DND-41 (cell line): ENCODE measurements at regions not wholly inside any gene's neighbourhood (a gene's known extent, or its start where the extent isn't known, plus 50 kb on each side); places are given as distances from the start of the nearest gene placed in this dataset.

ENCODE experiments used
- ATAC-seq: fragments of 200-7000 bp; cut with Tn5 transposase; 3 replicates; pipeline ENCODE4 v1.9.1; 2021; ENCODE audit warnings: low read depth; ENCODE audit not compliant: insufficient read depth
- DNase-seq: peaks from one replicate; pipeline ENCODE4 v3.0.0-alpha.2; 2020
- H2AFZ ChIP-seq: 2 replicates; pipeline ENCODE4 v1.6.0; 2012; ENCODE audit warnings: low read depth, low read length
- H3K27ac ChIP-seq: 2 replicates; pipeline ENCODE4 v1.5.1; 2012; ENCODE audit warnings: low read length, inconsistent platforms
- H3K27me3 ChIP-seq: fragments of 200-600 bp; sonication (generic); 2 replicates; pipeline ENCODE4 v1.6.0; 2012; ENCODE audit warnings: low read length, mild to moderate bottlenecking, inconsistent platforms; ENCODE audit not compliant: insufficient read depth, poor library complexity
- H3K36me3 ChIP-seq: 2 replicates; pipeline ENCODE4 v1.5.1; 2012; ENCODE audit warnings: low read length, inconsistent platforms; ENCODE audit not compliant: insufficient read depth
- H3K4me1 ChIP-seq: 2 replicates; pipeline ENCODE4 v1.5.1; 2012; ENCODE audit warnings: mild to moderate bottlenecking, low read length; ENCODE audit not compliant: insufficient read depth
- H3K4me2 ChIP-seq: 2 replicates; pipeline ENCODE4 v1.6.0; 2012; ENCODE audit warnings: mild to moderate bottlenecking, moderate library complexity, low read length, inconsistent platforms; ENCODE audit not compliant: insufficient read depth
- H3K4me3 ChIP-seq, 2 experiments: fragments of 200-600 bp in 1 of 2; shearing (Covaris generic) in 1 of 2; 2 replicates each; pipeline ENCODE4 v1.5.1; 2012 to 2016; ENCODE audit warnings: inconsistent platforms in 2 of 2, low read length in 2 of 2, mild to moderate bottlenecking in 2 of 2, low read depth in 1 of 2, moderate library complexity in 1 of 2
- H3K79me2 ChIP-seq: 2 replicates; pipeline ENCODE4 v1.6.0; 2012; ENCODE audit warnings: low read length, inconsistent platforms; ENCODE audit not compliant: insufficient read depth
- H3K9ac ChIP-seq: 2 replicates; pipeline ENCODE4 v1.6.0; 2012; ENCODE audit warnings: low read depth, mild to moderate bottlenecking, inconsistent platforms, low read length, moderate library complexity
- H3K9me3 ChIP-seq: 2 replicates; pipeline ENCODE4 v1.5.1; 2012; ENCODE audit warnings: low read length, moderate library complexity, mild to moderate bottlenecking, inconsistent platforms; ENCODE audit not compliant: insufficient read depth, severe bottlenecking
- H4K20me1 ChIP-seq: 2 replicates; pipeline ENCODE4 v1.6.0; 2012; ENCODE audit warnings: low read length; ENCODE audit not compliant: insufficient read depth
- CTCF ChIP-seq: IDR thresholded peaks from 2 replicates; pipeline ENCODE4 v1.5.1; 2012; ENCODE audit warnings: borderline replicate concordance, low read length, moderate library complexity, mild to moderate bottlenecking; ENCODE audit not compliant: poor library complexity, severe bottlenecking; ENCODE audit errors: extremely low read depth
- EZH2 ChIP-seq: IDR thresholded peaks from 3 replicates; pipeline ENCODE4 v1.6.1; 2012; ENCODE audit warnings: borderline replicate concordance, low read depth, mild to moderate bottlenecking, moderate library complexity, low read length, inconsistent platforms; ENCODE audit not compliant: severe bottlenecking

GRCh38 chr1:214934045-214934444 is 148.5 kb upstream of the KCNK2 start:
- Histone ChIP-seq H3K4me3 (no peak overlapping the region), H3K36me3 (no peaks in the 10 kb centered on the region), H4K20me1 (no peaks in the 10 kb centered on the region), H3K4me1 (no peaks in the 10 kb centered on the region), H3K27ac (no peak overlapping the region), H3K79me2 (no peaks in the 10 kb centered on the region), H3K4me2 (no peak overlapping the region), H3K9me3 (no peaks in the 10 kb centered on the region), H3K9ac (no peak overlapping the region), H2AFZ (no peak overlapping the region), H3K27me3 (no peaks in the 10 kb centered on the region)
- TF ChIP-seq CTCF (no peak), EZH2 (no peak)
- no peak for DNase-seq
- ATAC-seq: no peak

- Histone ChIP-seq H3K4me2 (no peak overlapping the region), H3K9ac (no peak overlapping the region), H3K79me2 (no peaks in the 10 kb centered on the region), H3K36me3 (no peaks in the 10 kb centered on the region), H4K20me1 (no peaks in the 10 kb centered on the region), H3K9me3 (no peaks in the 10 kb centered on the region), H2AFZ (no peak overlapping the region), H3K27ac (no peak overlapping the region), H3K4me1 (no peaks in the 10 kb centered on the region), H3K27me3 (no peaks in the 10 kb centered on the region), H3K4me3 (no peak overlapping the region)
- DNase-seq (no peak), ATAC-seq (no peak)
- no peak for TF ChIP-seq EZH2
These were observed 147.3 kb upstream of the KCNK2 start for GRCh38 chr1:214935258-214935657.

GRCh38 chr1:214939180-214939579 is 143.4 kb upstream of the KCNK2 start:
- no peaks in the 10 kb centered on the region for H4K20me1 ChIP-seq
- H3K27me3 ChIP-seq: no peaks in the 10 kb centered on the region
- no peak for ATAC-seq
- H3K9ac ChIP-seq: no peak overlapping the region
- no peaks in the 10 kb centered on the region for H3K79me2 ChIP-seq
- no peak overlapping the region for H3K4me2 ChIP-seq
- no peaks in the 10 kb centered on the region for H3K4me1 ChIP-seq
- no peak overlapping the region for H2AFZ ChIP-seq
- no peak for DNase-seq
- H3K9me3 ChIP-seq: no peaks in the 10 kb centered on the region
- H3K36me3 ChIP-seq: no peaks in the 10 kb centered on the region
- TF ChIP-seq EZH2: no peak
- no peak for TF ChIP-seq CTCF
- H3K27ac ChIP-seq: no peak overlapping the region
- no peak overlapping the region for H3K4me3 ChIP-seq

- Histone ChIP-seq H3K4me2 (no peak overlapping the region), H3K27me3 (no peaks in the 10 kb centered on the region), H3K27ac (no peak overlapping the region), H2AFZ (no peak overlapping the region), H3K9me3 (no peaks in the 10 kb centered on the region), H3K36me3 (no peaks in the 10 kb centered on the region), H3K9ac (no peak overlapping the region), H3K4me1 (no peaks in the 10 kb centered on the region), H4K20me1 (no peaks in the 10 kb centered on the region), H3K4me3 (no peak overlapping the region), H3K79me2 (no peaks in the 10 kb centered on the region)
- ATAC-seq: no peak
- no peak for TF ChIP-seq EZH2
- no peak for TF ChIP-seq CTCF
- no peak for DNase-seq
These were observed 141.5 kb upstream of the KCNK2 start for GRCh38 chr1:214941061-214941460.
